ENCODE measurements at regions not wholly inside any gene's neighbourhood (a gene's known extent, or its start where the extent isn't known, plus 50 kb on each side); places are given as distances from the start of the nearest gene placed in this dataset.

DNA sequence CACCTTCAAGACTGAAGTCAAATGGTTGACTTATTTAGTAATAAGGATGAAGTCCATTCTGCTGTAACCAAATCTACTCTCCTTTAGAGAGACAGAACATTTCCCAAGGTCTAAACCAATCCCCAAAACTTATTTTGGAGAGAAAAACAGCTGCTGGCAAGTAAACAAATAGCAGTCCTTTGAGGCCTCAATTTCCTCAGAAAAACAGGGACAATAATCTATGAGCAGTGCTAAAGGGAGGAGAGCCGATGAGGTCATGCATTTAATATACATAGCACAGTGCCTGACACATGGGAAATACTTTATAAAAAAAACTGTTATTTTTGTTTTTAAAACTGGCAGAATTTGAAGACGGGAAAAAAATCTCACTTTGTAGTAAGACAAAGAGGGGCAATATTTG, 526.0 kb downstream of the EPM2A start:
- H2AFZ ChIP-seq, result 0 out of 2 replicates have a peak overlapping the region, but pooled peaks have one; percentile 66
- no peak for DNase-seq (ENCODE audit: low spot score)
- no peaks in the 10 kb centered on the region for H3K4me1 ChIP-seq (ENCODE audit: insufficient read depth)
- ATAC-seq, result no peak
- H3K27ac Mint-ChIP-seq, result no peak overlapping the region
- H3K4me2 ChIP-seq, result no peak overlapping the region
- no peaks in the 10 kb centered on the region for H3K79me2 ChIP-seq (replicated peaks; ENCODE audit: insufficient read depth)
- no peaks in the 10 kb centered on the region for H3F3A ChIP-seq (replicated peaks; ENCODE audit: low read depth)
- no peak overlapping the region for H3K27ac ChIP-seq (ENCODE audit: low read depth)
- H3K4me1 Mint-ChIP-seq, result no peaks in the 10 kb centered on the region
- H3K9me2 ChIP-seq (ENCODE audit: insufficient read depth), result no peaks in the 10 kb centered on the region
- H3K9me3 Mint-ChIP-seq, result no peaks in the 10 kb centered on the region
- TF ChIP-seq ZNF331 (CRISPR knock-in tag; IDR thresholded peaks at IDR 0.05; ENCODE audit: low read depth) (no peak), ZNF114 (CRISPR knock-in tag; IDR thresholded peaks at IDR 0.05) (no peak), JUNB (IDR thresholded peaks at IDR 0.05; ENCODE audit: unreplicated experiment) (no peak), EZH2phosphoT487 (IDR thresholded peaks at IDR 0.05; ENCODE audit: unreplicated experiment) (no peak), EZH2 (IDR thresholded peaks at IDR 0.05; ENCODE audit: low read depth, unreplicated experiment) (no peak)
- TF ChIP-seq, protein P1, sequence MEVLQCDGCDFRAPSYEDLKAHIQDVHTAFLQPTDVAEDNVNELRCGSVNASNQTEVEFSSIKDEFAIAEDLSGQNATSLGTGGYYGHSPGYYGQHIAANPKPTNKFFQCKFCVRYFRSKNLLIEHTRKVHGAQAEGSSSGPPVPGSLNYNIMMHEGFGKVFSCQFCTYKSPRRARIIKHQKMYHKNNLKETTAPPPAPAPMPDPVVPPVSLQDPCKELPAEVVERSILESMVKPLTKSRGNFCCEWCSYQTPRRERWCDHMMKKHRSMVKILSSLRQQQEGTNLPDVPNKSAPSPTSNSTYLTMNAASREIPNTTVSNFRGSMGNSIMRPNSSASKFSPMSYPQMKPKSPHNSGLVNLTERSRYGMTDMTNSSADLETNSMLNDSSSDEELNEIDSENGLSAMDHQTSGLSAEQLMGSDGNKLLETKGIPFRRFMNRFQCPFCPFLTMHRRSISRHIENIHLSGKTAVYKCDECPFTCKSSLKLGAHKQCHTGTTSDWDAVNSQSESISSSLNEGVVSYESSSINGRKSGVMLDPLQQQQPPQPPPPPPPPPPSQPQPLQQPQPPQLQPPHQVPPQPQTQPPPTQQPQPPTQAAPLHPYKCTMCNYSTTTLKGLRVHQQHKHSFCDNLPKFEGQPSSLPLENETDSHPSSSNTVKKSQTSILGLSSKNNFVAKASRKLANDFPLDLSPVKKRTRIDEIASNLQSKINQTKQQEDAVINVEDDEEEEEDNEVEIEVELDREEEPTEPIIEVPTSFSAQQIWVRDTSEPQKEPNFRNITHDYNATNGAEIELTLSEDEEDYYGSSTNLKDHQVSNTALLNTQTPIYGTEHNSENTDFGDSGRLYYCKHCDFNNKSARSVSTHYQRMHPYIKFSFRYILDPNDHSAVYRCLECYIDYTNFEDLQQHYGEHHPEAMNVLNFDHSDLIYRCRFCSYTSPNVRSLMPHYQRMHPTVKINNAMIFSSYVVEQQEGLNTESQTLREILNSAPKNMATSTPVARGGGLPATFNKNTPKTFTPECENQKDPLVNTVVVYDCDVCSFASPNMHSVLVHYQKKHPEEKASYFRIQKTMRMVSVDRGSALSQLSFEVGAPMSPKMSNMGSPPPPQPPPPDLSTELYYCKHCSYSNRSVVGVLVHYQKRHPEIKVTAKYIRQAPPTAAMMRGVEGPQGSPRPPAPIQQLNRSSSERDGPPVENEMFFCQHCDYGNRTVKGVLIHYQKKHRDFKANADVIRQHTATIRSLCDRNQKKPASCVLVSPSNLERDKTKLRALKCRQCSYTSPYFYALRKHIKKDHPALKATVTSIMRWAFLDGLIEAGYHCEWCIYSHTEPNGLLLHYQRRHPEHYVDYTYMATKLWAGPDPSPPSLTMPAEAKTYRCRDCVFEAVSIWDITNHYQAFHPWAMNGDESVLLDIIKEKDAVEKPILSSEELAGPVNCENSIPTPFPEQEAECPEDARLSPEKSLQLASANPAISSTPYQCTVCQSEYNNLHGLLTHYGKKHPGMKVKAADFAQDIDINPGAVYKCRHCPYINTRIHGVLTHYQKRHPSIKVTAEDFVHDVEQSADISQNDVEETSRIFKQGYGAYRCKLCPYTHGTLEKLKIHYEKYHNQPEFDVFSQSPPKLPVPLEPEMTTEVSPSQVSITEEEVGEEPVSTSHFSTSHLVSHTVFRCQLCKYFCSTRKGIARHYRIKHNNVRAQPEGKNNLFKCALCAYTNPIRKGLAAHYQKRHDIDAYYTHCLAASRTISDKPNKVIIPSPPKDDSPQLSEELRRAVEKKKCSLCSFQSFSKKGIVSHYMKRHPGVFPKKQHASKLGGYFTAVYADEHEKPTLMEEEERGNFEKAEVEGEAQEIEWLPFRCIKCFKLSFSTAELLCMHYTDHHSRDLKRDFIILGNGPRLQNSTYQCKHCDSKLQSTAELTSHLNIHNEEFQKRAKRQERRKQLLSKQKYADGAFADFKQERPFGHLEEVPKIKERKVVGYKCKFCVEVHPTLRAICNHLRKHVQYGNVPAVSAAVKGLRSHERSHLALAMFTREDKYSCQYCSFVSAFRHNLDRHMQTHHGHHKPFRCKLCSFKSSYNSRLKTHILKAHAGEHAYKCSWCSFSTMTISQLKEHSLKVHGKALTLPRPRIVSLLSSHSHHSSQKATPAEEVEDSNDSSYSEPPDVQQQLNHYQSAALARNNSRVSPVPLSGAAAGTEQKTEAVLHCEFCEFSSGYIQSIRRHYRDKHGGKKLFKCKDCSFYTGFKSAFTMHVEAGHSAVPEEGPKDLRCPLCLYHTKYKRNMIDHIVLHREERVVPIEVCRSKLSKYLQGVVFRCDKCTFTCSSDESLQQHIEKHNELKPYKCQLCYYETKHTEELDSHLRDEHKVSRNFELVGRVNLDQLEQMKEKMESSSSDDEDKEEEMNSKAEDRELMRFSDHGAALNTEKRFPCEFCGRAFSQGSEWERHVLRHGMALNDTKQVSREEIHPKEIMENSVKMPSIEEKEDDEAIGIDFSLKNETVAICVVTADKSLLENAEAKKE (CRISPR knock-in tag; IDR thresholded peaks at IDR 0.05), result no peak
- H3K4me3 Mint-ChIP-seq, result no peak overlapping the region
- no peaks in the 10 kb centered on the region for H3K36me3 Mint-ChIP-seq (ENCODE audit: low read depth)
- H3K27me3 ChIP-seq (ENCODE audit: insufficient read depth), result no peaks in the 10 kb centered on the region
- no peaks in the 10 kb centered on the region for H4K20me1 ChIP-seq (replicated peaks; ENCODE audit: insufficient read depth)
- H3K27me3 Mint-ChIP-seq (ENCODE audit: insufficient read depth, low read depth, poor library complexity), result no peaks in the 10 kb centered on the region
- no peak overlapping the region for H3K4me3 ChIP-seq
- H3K36me3 ChIP-seq (ENCODE audit: insufficient read depth), result no peaks in the 10 kb centered on the region

DNA sequence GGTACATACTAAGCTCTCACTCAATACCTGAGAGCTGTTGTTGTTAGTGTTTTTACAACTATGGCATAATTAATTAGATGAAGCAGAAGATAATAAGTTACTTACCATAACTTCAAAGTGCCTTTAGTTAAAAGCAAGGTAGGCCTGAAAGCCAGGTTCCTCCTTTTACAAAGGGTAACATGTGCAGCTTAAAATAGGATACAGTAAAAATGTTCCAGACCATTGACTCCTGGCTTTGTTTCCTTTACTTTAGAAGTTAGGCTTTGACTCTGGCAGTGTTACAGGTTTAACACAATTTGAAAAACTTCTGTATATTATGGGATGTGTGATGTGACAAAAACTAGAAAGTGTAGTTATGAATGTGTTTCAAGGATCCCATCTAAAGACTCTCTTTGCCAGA, 522.5 kb downstream of the EPM2A start:
- DNase-seq (ENCODE audit: low spot score) (no peak), ATAC-seq (no peak)
- Mint-ChIP-seq H3K9me3 (no peaks in the 10 kb centered on the region), H3K36me3 (ENCODE audit: low read depth) (no peaks in the 10 kb centered on the region), H3K27me3 (ENCODE audit: insufficient read depth, low read depth, poor library complexity) (no peaks in the 10 kb centered on the region), H3K27ac (no peak overlapping the region), H3K4me3 (no peak overlapping the region), H3K4me1 (no peaks in the 10 kb centered on the region)
- Histone ChIP-seq H3K4me1 (ENCODE audit: insufficient read depth) (no peaks in the 10 kb centered on the region), H3K79me2 (replicated peaks; ENCODE audit: insufficient read depth) (no peaks in the 10 kb centered on the region), H3K4me3 (no peak overlapping the region), H3F3A (replicated peaks; ENCODE audit: low read depth) (no peaks in the 10 kb centered on the region), H3K27ac (ENCODE audit: low read depth) (no peak overlapping the region), H3K27me3 (ENCODE audit: insufficient read depth) (no peaks in the 10 kb centered on the region), H2AFZ (no peak overlapping the region), H3K36me3 (ENCODE audit: insufficient read depth) (no peaks in the 10 kb centered on the region), H3K9me2 (ENCODE audit: insufficient read depth) (no peaks in the 10 kb centered on the region), H4K20me1 (replicated peaks; ENCODE audit: insufficient read depth) (no peaks in the 10 kb centered on the region), H3K4me2 (no peak overlapping the region)
- TF ChIP-seq, protein P2, sequence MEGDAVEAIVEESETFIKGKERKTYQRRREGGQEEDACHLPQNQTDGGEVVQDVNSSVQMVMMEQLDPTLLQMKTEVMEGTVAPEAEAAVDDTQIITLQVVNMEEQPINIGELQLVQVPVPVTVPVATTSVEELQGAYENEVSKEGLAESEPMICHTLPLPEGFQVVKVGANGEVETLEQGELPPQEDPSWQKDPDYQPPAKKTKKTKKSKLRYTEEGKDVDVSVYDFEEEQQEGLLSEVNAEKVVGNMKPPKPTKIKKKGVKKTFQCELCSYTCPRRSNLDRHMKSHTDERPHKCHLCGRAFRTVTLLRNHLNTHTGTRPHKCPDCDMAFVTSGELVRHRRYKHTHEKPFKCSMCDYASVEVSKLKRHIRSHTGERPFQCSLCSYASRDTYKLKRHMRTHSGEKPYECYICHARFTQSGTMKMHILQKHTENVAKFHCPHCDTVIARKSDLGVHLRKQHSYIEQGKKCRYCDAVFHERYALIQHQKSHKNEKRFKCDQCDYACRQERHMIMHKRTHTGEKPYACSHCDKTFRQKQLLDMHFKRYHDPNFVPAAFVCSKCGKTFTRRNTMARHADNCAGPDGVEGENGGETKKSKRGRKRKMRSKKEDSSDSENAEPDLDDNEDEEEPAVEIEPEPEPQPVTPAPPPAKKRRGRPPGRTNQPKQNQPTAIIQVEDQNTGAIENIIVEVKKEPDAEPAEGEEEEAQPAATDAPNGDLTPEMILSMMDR (conservative IDR thresholded peaks at IDR 0.05; ENCODE audit: low read depth in 2 of 2), result no peak
- no peak for TF ChIP-seq NANOG (IDR thresholded peaks at IDR 0.05; ENCODE audit: borderline replicate concordance)

Data from GM23338 (cell line).